Astrocyte of the spinal cord (primary cell): ENCODE measurements at regions not wholly inside any gene's neighbourhood (a gene's known extent, or its start where the extent isn't known, plus 50 kb on each side); places are given as distances from the start of the nearest gene placed in this dataset.

Experiments
- DNase-seq: peaks from one replicate; pipeline ENCODE4 v3.0.0; 2011; ENCODE audit warnings: low read depth, low spot score
- H3K4me3 ChIP-seq: 2 replicates; pipeline ENCODE4 v1.5.1; 2011; ENCODE audit warnings: low read depth, mild to moderate bottlenecking, low read length, moderate library complexity
- CTCF ChIP-seq: IDR thresholded peaks from 2 replicates; pipeline ENCODE4 v1.5.1; 2012; ENCODE audit warnings: low read depth, mild to moderate bottlenecking, low read length, inconsistent platforms
- in situ Hi-C: cut with HindIII; loops from 2 replicates; pipeline ENCODE4 v1.10.0; 2017; ENCODE audit warnings: low sequenced_read_pairs

GRCh38 chr3:8825153-8825825, 55.9 kb upstream of the OXTR start:
- no peak for DNase-seq
- H3K4me3 ChIP-seq, result no peak overlapping the region
- in situ Hi-C loops, result no loop called here
- no peak for TF ChIP-seq CTCF

- DNase-seq, result no peak
- no peak overlapping the region for H3K4me3 ChIP-seq
- in situ Hi-C loops, result no loop called here
- no peak for TF ChIP-seq CTCF
Measured at GRCh38 chr3:8824238-8824637, 54.8 kb upstream of the OXTR start.

- DNase-seq, result peak; percentile 66
- no peak for TF ChIP-seq CTCF
- H3K4me3 ChIP-seq, result no peak overlapping the region
- in situ Hi-C loops, result no loop called here
Measured at GRCh38 chr3:8822141-8822540, 52.7 kb upstream of the OXTR start.
